Ramos (cell line): ENCODE measurements at regions not wholly inside any gene's neighbourhood (a gene's known extent, or its start where the extent isn't known, plus 50 kb on each side); places are given as distances from the start of the nearest gene placed in this dataset.
"Not testable (repeated sequence)": the region's sequence is repeated elsewhere in the genome, so short reads cannot be mapped to it uniquely, and the experiment has no call there.

Experiments
- in situ Hi-C: fragments of 300-500 bp; cut with MboI; formaldehyde crosslinking; loops from one replicate; pipeline ENCODE4 v1.14.3; 2022; ENCODE audit warnings: low sequenced_read_pairs; ENCODE audit not compliant: unreplicated experiment

GRCh38 chr2:175834477-175834876 lies 167.6 kb downstream of the LNPK start:
- in situ Hi-C loops = no loop called here

- in situ Hi-C loops = no loop called here
Observed at GRCh38 chr2:175832866-175833265, 169.2 kb downstream of the LNPK start.

- in situ Hi-C loops = no loop called here
Observed at GRCh38 chr2:175829741-175830140, 172.3 kb downstream of the LNPK start.

- in situ Hi-C loops = no loop called here
Observed at GRCh38 chr2:175827856-175828255, 174.2 kb downstream of the LNPK start.

GRCh38 chr2:175824243-175824642 lies 177.8 kb downstream of the LNPK start:
- in situ Hi-C loops = no loop called here

GRCh38 chr2:175823707-175824073 lies 178.4 kb downstream of the LNPK start:
- in situ Hi-C loops = no loop called here

GRCh38 chr2:175823002-175823706 lies 178.9 kb downstream of the LNPK start:
- in situ Hi-C loops = no loop called here

- in situ Hi-C loops = no loop called here
Observed at GRCh38 chr2:175817221-175817620, 184.8 kb downstream of the LNPK start.

GRCh38 chr2:175815537-175815936 lies 186.5 kb downstream of the LNPK start:
- in situ Hi-C loops = no loop called here

GRCh38 chr2:175811971-175812370 lies 190.1 kb downstream of the LNPK start:
- in situ Hi-C loops = no loop called here

GRCh38 chr2:175808858-175809257 lies 193.2 kb downstream of the LNPK start:
- in situ Hi-C loops = no loop called here

GRCh38 chr2:175808078-175808477 lies 194.0 kb downstream of the LNPK start:
- in situ Hi-C loops = no loop called here

- in situ Hi-C loops = no loop called here
Observed at GRCh38 chr2:175807031-175807873, 194.8 kb downstream of the LNPK start.

GRCh38 chr2:175806570-175806969 lies 195.5 kb downstream of the LNPK start:
- in situ Hi-C loops = no loop called here

GRCh38 chr2:175806125-175806490 lies 196.0 kb downstream of the LNPK start:
- in situ Hi-C loops = no loop called here

- in situ Hi-C loops = no loop called here
Observed at GRCh38 chr2:175805442-175806124, 196.5 kb downstream of the LNPK start.

- in situ Hi-C loops = no loop called here
Observed at GRCh38 chr2:175804122-175804521, 197.9 kb downstream of the LNPK start.

GRCh38 chr2:175796422-175796821 lies 205.6 kb downstream of the LNPK start:
- in situ Hi-C loops = not testable (repeated sequence)

- in situ Hi-C loops = no loop called here
Observed at GRCh38 chr2:175793648-175794047, 208.4 kb downstream of the LNPK start.

GRCh38 chr2:175792881-175793280 lies 209.2 kb downstream of the LNPK start:
- in situ Hi-C loops = no loop called here

- in situ Hi-C loops = no loop called here
Observed at GRCh38 chr2:175792199-175792598, 209.9 kb downstream of the LNPK start.
